ENCODE measurements at regions not wholly inside any gene's neighbourhood (a gene's known extent, or its start where the extent isn't known, plus 50 kb on each side); places are given as distances from the start of the nearest gene placed in this dataset.
"Not testable (repeated sequence)": the region's sequence is repeated elsewhere in the genome, so short reads cannot be mapped to it uniquely, and the experiment has no call there.

DNA sequence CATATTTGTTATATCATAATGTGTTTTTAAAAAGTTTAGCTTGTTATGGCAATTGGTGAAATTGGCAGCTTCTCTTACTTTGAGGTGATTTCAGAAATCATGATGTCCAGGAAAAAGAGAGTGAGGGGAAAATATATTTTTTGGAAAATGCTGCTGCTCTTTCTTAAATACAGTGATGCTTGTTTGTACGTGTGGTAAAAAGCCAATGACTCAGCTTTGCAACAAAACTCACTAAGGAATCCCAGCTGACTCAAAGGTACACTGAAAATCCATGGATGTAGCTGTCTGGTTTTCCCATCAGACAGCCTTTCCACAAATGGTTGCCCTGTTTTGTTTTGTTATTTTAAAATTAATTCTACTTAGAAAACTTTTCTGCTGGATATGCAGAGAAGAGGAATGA is 306.4 kb upstream of the PAPPA start:
- in situ Hi-C loops (cut with MboI; ENCODE audit: low sequenced_read_pairs), result no loop called here

DNA sequence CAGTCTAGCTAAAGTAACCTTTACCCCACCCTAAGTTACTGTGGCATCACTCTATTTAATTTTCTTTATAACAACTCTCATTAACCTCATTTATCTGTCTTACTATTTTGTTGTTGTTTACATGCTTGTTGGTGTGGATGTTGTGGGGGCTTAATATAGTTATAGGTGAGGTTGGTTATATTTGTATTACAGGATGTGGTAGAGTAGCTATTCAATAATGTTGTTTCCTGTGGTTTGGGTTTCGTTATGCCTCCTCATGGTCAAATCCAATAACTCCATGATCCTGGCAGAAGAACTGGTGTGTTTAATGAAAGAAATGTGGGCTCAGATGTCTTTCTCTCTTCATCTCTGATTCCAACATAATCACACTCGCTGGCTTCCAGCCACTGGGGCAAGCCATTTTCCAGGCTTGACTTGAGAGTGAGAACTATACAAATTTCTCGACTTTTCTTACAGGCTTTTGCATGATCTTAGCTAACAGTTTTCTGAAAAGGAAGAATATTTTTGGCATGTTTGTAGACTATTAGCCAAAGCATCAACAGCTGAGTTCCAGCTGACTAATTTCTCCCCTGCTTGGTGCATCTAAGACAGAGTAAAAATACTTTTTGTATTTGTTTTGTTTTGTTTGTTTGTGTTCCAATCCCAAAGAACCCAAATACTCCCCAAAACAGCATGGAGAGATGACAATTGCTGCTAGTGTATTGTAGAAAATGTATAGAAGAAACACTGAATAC is 303.7 kb upstream of the PAPPA start:
- in situ Hi-C loops (cut with MboI; ENCODE audit: low sequenced_read_pairs), result no loop called here

DNA sequence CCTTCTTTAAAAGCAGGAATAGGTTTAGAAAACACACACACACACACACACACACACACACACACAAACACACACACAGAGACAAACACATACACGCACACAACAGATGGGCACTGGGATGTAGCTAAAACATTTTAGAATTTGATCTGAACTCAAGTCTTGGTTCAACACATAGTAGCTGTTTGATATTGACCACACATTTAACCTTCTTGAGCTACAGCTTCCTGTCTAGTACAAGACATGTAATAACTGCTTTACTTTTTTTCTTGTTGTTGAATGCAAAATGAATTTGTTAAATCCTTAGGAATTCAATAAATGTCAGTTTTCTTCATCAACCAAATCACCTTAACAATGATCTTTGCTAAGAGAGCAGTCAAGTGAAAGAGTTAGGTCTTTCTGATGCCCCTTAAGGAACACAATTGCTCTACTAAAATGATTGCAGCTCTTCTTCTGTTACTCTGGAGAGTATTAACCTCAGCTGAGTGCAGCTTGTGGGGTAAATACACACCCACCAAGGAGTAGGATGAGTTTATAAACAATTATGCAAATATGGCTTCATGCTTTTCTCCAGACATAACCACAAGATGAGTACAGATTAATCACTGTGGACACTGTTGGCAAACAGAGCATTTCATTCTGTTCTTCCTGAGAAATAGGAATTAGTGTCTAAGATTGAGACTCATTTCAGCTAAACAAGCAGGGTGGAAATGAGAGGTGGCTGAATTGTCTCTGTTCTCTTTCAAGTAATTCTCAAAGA is 302.9 kb upstream of the PAPPA start:
- in situ Hi-C loops (cut with MboI; ENCODE audit: low sequenced_read_pairs), result no loop called here

DNA sequence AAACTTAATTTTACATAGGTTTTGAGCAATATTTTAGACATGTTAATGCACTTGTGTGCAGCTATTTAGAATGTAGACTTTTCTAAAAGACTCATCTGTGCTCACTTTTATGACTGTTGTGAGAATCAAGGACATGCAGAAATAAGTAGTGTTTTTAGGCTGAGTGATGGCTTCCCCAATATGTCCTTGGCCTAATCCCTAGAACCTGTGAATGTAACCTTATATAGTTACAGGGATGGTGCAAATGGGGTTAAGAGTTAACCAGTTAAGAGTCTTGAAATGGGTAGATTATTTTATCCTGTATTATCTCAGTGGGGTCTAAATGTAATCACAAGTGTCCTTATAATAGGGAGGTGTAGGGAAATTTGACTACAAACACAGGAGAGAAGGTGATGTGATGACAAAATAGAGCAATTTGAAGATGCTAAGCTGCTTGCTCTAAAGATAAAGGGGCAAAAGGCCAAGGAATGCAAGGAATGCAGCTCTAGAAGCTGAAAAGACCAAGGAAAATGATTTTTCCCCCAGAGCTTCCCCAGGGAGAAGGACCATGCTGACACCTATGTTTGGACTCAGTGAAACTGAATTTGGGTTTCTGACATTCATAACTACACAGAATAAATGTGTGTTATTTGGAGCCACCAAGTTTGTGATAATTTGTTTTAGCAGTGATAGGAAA is 298.0 kb upstream of the PAPPA start:
- in situ Hi-C loops (cut with MboI; ENCODE audit: low sequenced_read_pairs), result no loop called here

DNA sequence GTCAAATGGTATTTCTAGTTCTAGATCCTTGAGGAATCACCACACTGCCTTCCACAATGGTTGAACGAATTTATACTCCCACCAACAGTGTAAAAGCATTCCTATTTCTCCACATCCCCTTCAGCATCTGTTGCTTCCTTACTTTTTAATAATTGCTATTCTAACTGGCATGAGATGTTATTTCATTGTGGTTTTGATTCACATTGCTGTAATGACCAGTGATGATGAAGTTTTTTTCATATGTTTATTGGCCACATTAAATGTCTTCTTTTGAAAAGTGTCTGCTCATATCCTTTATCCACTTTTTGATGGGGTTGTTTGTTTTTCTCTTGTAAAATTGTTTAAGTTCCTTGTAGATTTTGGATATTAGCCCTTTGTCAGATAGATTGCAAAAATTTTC is 295.2 kb upstream of the PAPPA start:
- in situ Hi-C loops (cut with MboI; ENCODE audit: low sequenced_read_pairs), result not testable (repeated sequence)

DNA sequence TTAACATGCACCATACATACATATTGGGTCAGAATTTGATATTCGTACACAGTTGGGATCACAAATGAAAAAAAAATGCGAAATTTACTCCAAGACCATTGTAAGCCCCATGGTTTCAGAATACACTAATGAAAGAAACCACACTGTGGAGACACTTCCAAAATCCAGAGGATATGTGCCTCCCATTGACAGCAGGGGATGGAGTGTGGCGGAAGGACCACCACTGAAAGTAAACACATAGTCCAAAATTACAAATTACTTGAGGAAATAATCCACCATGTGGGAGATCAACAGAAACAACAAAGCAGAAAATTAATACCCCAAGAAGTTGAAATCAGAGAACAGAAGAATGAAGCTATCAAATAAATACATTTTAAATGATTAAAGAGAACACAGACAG is 291.6 kb upstream of the PAPPA start:
- in situ Hi-C loops (cut with MboI; ENCODE audit: low sequenced_read_pairs), result no loop called here

DNA sequence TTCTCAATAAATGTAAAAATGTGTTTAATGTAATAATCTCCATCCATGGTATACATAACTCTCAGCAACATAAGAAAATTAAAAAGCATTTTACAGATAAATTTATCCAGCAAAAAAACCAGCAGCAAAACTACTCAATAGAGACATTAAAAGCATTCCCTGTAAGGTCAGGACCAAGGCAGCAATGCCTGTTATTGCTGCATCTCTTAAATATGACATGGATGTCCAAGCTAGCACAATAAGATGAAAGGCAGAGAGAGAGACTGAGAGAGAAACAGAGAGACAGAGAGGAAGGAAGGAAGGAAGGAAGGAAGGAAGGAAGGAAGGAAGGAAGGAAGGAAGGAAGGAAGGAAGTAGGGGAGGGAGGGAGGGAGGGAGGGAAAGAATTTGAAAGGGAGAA is 289.0 kb upstream of the PAPPA start:
- in situ Hi-C loops (cut with MboI; ENCODE audit: low sequenced_read_pairs), result no loop called here

DNA sequence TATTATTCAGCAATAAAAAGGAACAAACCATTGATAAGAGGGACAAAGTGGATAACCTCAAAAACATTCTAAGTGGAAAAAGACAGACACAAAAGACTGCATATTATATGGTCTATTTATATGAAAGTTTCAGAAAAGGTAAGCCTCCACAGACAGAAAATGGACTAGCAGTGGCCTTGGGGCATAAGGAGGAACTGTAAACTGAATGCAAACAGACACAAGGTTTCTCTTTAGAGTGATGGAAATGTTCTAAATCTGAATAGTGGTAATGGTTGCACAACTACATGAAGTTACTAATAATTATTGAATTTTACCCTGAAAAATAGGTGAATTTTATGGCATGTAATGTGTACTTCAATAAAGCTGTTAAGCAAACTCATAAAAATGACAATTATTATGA is 286.3 kb upstream of the PAPPA start:
- in situ Hi-C loops (cut with MboI; ENCODE audit: low sequenced_read_pairs), result no loop called here

DNA sequence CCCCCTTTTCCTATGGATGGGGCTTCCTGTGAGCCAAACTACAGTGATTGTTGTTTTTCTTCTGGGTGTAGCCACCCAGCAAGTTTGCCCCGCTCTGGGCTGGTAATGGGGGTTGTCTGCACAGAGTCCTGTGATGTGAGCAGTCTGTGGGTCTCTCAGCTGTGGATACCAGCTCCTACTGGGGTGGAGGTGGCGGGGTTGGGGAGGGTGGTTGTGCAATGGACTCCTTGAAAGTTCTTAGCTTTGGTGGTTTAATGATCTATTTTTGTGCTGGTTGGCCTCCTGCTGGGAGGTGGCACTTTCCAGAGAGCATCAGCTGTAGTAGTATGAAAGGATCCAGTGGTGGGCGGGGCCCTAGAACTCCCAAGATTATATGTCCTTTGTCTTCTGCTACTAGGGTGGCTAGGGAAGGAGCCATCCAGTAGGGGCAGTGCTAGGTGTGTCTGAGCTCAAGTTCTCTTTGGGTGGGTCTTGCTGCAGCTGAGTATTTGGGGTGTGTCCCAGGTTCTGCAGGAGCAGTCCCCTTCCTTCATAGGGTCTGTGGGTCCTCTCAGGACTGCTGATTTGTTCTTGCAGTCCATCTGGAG is 275.6 kb upstream of the PAPPA start:
- in situ Hi-C loops (cut with MboI; ENCODE audit: low sequenced_read_pairs), result no loop called here

DNA sequence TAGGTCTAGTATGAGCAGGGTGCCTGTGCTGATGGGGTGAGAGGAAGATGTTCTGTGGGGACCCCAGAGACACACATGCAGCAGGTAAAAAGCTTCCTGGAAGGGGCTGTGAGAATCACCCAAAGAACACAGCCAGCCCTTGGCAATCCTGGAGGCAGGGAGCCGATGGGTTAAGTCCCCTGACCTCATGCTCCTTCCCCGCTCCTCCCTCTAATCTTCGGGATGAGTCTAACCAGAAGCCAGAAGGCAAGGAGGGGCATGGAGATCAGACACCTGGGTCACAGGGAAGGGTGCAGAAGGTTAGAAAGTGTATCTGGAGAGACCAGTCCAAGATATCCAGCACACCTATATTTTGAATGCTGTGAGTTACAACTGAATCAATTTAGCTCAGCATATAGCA is 274.1 kb upstream of the PAPPA start:
- in situ Hi-C loops (cut with MboI; ENCODE audit: low sequenced_read_pairs), result no loop called here

DNA sequence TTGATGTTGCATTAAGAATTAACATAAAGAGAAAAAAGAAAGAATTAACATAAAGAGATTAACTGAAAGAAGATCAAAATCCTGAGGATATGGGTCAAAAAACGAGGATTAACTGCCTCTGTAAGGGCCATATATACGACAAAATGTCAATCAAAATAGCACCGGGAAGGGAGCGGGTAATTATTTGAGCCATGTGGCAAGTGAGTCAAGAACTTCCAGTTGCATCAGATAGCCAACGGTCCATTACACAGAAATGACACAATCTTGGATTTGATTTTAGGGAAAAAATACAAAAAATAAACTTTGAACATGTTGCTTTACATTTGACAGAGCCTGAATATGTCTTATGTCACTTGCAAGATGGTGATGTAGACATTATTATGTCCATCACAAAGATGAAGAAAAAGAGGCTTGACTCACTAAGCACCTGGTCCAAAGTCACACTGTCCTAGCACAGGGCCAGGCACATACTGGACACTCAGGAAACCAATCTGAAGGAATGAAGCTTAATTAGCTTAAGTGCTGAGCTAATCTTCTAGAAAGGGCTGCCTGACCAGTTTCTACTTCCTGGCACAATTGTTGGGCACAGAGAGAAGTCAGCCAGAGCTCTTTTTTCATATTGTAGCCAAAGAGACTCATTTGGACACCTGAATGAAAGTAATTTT is 273.2 kb upstream of the PAPPA start:
- in situ Hi-C loops (cut with MboI; ENCODE audit: low sequenced_read_pairs), result no loop called here

DNA sequence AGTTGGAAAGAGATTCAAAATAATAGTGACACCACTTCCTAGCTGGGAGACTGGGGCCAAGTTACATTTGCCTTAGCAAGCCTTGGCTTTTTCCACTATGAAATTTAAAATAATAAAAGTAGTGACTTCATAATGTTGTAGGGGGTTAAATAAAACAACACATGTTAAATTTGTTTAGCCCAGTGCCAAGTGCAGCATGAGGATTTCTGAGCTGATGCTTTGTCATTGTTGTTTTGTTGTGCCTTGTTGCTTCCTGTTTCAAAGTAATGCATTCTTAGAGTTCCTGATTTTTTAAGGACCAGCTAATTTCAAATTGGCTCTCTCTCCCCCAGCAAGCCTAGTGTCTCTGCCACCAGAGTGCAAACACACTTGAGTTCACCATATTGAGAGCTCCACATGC is 270.7 kb upstream of the PAPPA start:
- in situ Hi-C loops (cut with MboI; ENCODE audit: low sequenced_read_pairs), result no loop called here

DNA sequence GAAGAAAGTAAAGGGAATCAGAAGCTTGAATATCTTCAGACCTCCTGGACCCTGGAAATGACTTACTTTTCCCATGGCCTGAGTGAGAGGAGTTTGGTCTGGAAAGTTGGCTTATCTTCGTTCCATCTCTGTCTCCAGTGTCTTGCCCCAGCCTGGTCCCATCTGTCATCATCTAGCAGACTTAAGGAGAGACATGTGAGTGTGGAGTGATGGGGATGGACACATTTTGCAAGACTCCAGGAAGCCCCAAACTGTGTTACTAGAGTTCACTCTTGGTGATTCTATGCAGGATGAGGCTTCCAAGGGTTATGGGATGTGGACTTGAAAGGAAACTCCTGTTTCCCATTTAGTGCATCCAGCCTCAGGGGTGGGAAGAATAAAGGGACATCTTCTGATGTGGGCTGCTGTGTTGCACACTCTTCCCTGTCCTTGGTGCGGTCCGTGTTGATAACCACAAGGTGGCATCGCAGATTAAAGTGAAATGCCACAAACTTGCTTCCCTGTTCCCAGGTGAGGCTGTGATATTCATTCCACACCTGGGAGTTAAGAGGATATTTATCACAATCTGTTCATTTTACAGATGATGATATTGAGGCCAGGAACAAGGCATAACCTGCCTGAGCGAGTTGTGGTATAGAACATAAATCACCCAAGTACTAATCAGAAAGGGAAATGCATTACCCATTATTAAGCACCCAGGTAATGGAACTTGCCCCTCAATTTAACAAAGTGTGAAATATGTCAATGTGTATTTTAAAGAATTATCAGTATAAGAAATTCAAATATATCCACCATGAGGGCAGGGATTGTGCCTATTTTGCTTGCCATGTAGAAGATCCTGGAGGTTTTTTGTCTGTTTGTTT is 269.9 kb upstream of the PAPPA start:
- in situ Hi-C loops (cut with MboI; ENCODE audit: low sequenced_read_pairs), result no loop called here

DNA sequence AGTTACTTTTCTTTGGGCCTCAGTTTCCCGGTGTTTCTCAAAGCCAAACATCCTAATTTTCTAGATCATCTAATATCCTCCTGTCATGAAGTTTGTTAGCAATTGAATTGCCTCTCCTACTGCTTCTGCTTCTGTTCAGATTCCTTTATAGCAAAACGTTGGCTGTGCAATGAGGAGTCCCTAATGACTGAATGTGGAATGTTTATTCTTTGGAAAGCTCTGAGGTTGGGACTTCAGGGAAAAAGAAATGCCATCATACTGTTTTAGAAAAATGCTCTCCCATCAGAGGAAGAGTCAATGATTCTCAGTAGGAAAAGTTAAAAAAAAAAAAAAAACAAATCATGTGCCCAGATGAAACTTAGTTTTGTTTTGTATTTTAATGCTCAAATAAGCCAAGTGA is 268.7 kb upstream of the PAPPA start:
- in situ Hi-C loops (cut with MboI; ENCODE audit: low sequenced_read_pairs), result no loop called here

DNA sequence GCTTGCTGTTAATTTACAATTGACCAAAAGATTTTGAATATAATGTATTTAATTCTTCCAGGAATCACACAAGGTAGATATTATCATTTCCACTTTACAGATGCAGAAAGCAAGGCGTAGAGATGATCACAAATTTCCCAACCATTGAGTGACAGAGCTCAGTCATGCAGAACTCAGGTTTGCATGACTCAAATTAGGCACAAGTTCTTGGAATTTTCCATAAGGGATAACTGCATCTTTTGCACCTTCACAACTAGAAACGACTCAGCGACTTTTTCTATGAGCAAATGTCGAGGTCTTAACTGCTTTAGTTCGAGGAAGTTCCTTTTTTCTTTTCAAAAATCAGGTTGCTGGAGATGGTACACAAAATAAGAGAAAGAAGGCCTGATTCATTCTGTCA is 265.5 kb upstream of the PAPPA start:
- in situ Hi-C loops (cut with MboI; ENCODE audit: low sequenced_read_pairs), result no loop called here

DNA sequence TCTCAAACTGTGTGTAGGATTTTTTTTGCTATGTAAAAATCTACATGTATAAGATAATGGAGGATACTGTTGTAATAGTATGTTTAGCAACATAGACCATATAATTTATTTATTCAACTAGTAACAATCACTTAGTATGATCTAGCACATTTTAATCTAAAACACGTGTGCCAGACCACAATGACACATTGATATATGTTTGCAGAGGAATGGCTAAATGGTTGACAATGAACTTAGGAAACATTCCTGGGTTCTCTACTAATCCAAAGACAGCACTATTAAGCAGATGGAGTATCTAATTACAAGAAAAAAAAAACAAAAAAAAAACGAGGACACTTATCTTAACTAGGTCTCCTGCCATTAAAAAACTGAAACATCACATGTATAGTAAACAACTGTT is 261.7 kb upstream of the PAPPA start:
- in situ Hi-C loops (cut with MboI; ENCODE audit: low sequenced_read_pairs), result no loop called here

DNA sequence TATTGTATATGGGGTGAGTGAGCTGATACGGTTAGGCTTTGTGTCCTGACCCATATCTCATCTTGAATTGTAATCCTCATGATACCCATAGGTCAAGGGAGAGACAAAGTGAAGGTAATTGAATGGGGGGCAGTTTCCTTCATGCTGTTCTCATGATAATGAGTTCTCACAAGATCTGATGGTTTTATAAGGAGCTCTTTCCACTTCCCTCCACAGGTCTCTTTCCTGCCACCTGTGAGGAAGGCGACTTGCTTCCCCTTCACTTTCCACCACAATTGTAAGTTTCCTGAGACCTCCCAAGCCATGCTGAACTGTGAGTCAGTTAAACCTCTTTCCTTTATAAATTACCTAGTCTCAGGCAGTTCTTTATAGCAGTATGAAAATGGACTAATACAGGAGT is 255.1 kb upstream of the PAPPA start:
- in situ Hi-C loops (cut with MboI; ENCODE audit: low sequenced_read_pairs), result not testable (repeated sequence)

DNA sequence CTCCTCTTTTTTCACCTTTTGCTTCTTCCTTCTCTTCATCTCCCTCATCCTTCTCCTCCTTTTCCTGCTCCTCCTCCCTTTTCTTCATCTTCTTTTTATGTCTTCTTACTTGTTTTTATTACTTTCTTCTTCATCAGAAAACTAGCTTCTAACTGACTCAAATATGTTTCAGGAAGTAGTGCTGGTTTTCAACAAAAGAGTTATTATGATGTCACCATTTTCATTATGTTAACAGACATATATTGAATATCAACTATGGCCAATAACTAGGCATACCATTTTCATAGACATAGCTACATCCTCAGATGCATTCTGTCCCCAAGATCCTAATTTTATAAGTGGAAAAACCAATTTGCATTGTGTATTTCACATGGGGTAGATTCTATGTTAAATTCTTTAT is 252.9 kb upstream of the PAPPA start:
- in situ Hi-C loops (cut with MboI; ENCODE audit: low sequenced_read_pairs), result no loop called here

DNA sequence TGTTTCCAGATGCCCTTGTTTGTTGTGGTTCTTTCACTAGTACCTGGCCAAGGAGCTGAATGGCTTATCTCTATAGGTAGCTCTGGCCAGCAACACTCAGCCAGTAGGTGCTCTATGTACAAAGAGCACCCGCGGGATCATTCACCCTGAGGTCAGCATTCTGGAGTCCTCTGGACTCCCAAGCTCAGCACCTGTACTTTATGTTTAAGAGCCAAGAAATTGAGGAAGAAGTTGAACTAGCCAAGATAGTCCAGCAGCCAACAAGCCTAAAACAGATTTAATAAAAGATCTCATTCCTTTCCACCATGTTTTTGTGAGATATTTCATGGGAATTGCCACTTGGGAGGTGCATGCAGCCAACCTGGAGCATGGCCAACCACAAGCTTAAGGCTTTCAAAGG is 242.6 kb upstream of the PAPPA start:
- in situ Hi-C loops (cut with MboI; ENCODE audit: low sequenced_read_pairs), result no loop called here

DNA sequence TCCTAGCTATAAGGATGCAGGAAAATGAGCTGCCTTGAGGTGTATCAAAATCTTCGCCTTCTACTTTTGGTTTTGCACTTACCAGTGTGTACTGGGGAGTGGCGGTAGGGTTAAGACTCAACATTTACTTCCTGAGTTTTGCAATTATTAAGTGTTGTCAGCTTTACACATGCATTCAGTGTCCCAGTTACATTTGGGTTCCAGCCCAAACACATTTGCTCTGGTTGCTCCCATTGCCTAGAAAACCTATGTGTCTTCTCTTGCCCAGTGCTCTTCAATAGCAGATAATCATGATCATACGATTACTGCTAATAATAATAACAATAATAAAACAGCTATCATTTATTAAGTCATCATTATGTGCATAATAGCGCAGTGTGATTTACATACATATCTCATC is 241.5 kb upstream of the PAPPA start:
- in situ Hi-C loops (cut with MboI; ENCODE audit: low sequenced_read_pairs), result no loop called here
